Activated gamma-delta T cell treated with anti-CD3 and anti-CD28 coated beads, Interleukin-2, amount 50 U/mL, for 16 hours (primary cell): ENCODE measurements at regions not wholly inside any gene's neighbourhood (a gene's known extent, or its start where the extent isn't known, plus 50 kb on each side); places are given as distances from the start of the nearest gene placed in this dataset.
"Not testable (repeated sequence)": the region's sequence is repeated elsewhere in the genome, so short reads cannot be mapped to it uniquely, and the experiment has no call there.

Experiments used
- DNase-seq: peaks from one replicate; pipeline ENCODE4 v3.0.0-alpha.2; 2020; ENCODE audit warnings: low read depth

GRCh38 chr14:87815121-87815520 lies 177.9 kb downstream of the GALC start:
- DNase-seq, result no peak

- DNase-seq, result no peak
These were observed 179.3 kb downstream of the GALC start for GRCh38 chr14:87813686-87814085.

GRCh38 chr14:87813211-87813610 lies 179.8 kb downstream of the GALC start:
- DNase-seq, result no peak

- DNase-seq, result no peak
These were observed 181.7 kb downstream of the GALC start for GRCh38 chr14:87811246-87811645.

GRCh38 chr14:87810711-87811110 lies 182.3 kb downstream of the GALC start:
- DNase-seq, result no peak

- no peak for DNase-seq
These were observed 183.7 kb downstream of the GALC start for GRCh38 chr14:87809261-87809660.

- DNase-seq, result peak; percentile 12
These were observed 187.7 kb downstream of the GALC start for GRCh38 chr14:87805315-87805723.

GRCh38 chr14:87800216-87800615 lies 192.8 kb downstream of the GALC start:
- DNase-seq, result no peak

GRCh38 chr14:87799400-87799799 lies 193.6 kb downstream of the GALC start:
- DNase-seq, result no peak

GRCh38 chr14:87797001-87797400 lies 196.0 kb downstream of the GALC start:
- no peak for DNase-seq

- no peak for DNase-seq
These were observed 198.4 kb downstream of the GALC start for GRCh38 chr14:87794561-87794960.

- DNase-seq, result no peak
These were observed 207.1 kb downstream of the GALC start for GRCh38 chr14:87785897-87786296.

GRCh38 chr14:87784386-87784785 lies 208.6 kb downstream of the GALC start:
- no peak for DNase-seq

GRCh38 chr14:87783071-87783470 lies 209.9 kb downstream of the GALC start:
- no peak for DNase-seq

GRCh38 chr14:87772854-87773253 lies 220.1 kb downstream of the GALC start:
- DNase-seq, result no peak

- DNase-seq, result no peak
These were observed 225.4 kb downstream of the GALC start for GRCh38 chr14:87767567-87767901.

- no peak for DNase-seq
These were observed 234.1 kb downstream of the GALC start for GRCh38 chr14:87758876-87759275.

- no peak for DNase-seq
These were observed 236.3 kb downstream of the GALC start for GRCh38 chr14:87756661-87757060.

GRCh38 chr14:87754520-87755223 lies 238.3 kb downstream of the GALC start:
- no peak for DNase-seq

GRCh38 chr14:87748558-87748957 lies 244.4 kb downstream of the GALC start:
- no peak for DNase-seq

GRCh38 chr14:87745507-87746118 lies 247.4 kb downstream of the GALC start:
- DNase-seq, result no peak

GRCh38 chr14:87734577-87735360 lies 258.2 kb downstream of the GALC start:
- not testable (repeated sequence) for DNase-seq

GRCh38 chr14:87733115-87733514 lies 259.9 kb downstream of the GALC start:
- not testable (repeated sequence) for DNase-seq
